Subcutaneous abdominal adipose tissue (tissue), 5 donors: ENCODE measurements at regions not wholly inside any gene's neighbourhood (a gene's known extent, or its start where the extent isn't known, plus 50 kb on each side); places are given as distances from the start of the nearest gene placed in this dataset.
"Not testable (repeated sequence)": the region's sequence is repeated elsewhere in the genome, so short reads cannot be mapped to it uniquely, and the experiment has no call there.

Source experiments
- H3K27ac ChIP-seq: one replicate; pipeline ENCODE4 v1.7.0; 2013; ENCODE audit warnings: low read depth, mild to moderate bottlenecking, inconsistent platforms, low read length, moderate library complexity
- H3K27me3 ChIP-seq, 5 donors: one replicate each; pipeline ENCODE4 v1.7.0; 2013; ENCODE audit warnings: low read length in 5 of 5, inconsistent platforms in 1 of 5; ENCODE audit not compliant: control insufficient read depth in 5 of 5, insufficient read depth in 4 of 5
- H3K36me3 ChIP-seq, 5 donors: one replicate each; pipeline ENCODE4 v1.7.0; 2013; ENCODE audit warnings: low read length in 5 of 5; ENCODE audit not compliant: control insufficient read depth in 5 of 5, insufficient read depth in 5 of 5
- H3K4me1 ChIP-seq, 5 donors: one replicate each; pipeline ENCODE4 v1.7.0; 2013; ENCODE audit warnings: low read length in 5 of 5, mild to moderate bottlenecking in 3 of 5, moderate library complexity in 1 of 5; ENCODE audit not compliant: control insufficient read depth in 5 of 5, insufficient read depth in 5 of 5
- H3K4me3 ChIP-seq, 5 donors: one replicate each; pipeline ENCODE4 v1.7.0; 2013; ENCODE audit warnings: low read length in 5 of 5, low read depth in 1 of 5
- H3K9ac ChIP-seq, 5 donors: one replicate each; pipeline ENCODE4 v1.7.0; 2013; ENCODE audit warnings: low read length in 5 of 5, mild to moderate bottlenecking in 4 of 5, moderate library complexity in 3 of 5
- H3K9me3 ChIP-seq, 5 donors: one replicate each; pipeline ENCODE4 v1.7.0; 2013; ENCODE audit warnings: low read length in 5 of 5; ENCODE audit not compliant: control insufficient read depth in 5 of 5
- donor health status: healthy.
- donor health status: healthy.
- donor health status: healthy.
- donor health status: healthy.
- donor health status: healthy.

DNA sequence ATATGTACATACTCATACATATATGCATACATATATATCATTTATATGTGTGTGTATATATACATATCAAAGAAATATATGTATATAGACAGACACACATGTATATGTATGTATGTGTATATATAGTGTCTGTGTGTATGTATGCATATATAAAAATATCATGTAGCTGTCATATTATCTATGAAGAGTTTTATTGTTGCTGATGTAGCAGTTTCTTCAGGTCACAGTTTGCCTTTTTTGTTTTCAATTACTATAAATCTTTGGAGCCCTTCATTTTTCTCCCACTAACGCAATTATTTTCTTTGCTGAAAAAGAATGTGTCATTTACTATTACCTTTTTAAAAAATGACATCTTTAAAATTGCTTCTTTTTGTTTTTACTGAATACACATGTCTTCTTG is 904.5 kb downstream of the PLA2G4A start:
- H3K9ac ChIP-seq = no peak overlapping the region
- no peaks in the 10 kb centered on the region for H3K27me3 ChIP-seq

DNA sequence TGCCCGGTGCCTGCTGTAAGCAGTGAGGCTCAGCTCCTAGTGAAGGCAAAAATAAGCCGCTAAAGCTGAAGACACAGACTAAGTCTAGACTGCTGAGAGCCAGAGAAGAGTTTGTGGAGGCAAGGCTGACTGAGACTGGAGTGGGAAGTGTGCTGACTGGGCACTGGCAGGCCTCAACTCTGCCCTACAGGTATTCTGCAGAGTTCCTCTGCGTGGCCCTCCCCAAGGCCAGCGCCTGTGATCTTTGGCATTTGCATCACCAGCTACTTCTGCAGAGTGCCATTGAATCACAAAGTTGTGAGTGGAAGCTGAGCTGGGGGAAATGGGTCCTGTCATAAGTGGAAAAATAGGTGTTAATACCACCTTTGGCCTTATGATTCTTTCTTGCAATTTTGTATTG is 905.7 kb downstream of the PLA2G4A start:
- Histone ChIP-seq H3K27ac (no peak overlapping the region), H3K27me3 (no peaks in the 10 kb centered on the region), H3K4me3 (no peak overlapping the region), H3K9ac (no peak overlapping the region), H3K4me1 (no peaks in the 10 kb centered on the region), H3K36me3 (no peaks in the 10 kb centered on the region), H3K9me3 (no peaks in the 10 kb centered on the region)

More for the DNA sequence above, 904.5 kb downstream of the PLA2G4A start:
- H3K4me1 ChIP-seq = no peaks in the 10 kb centered on the region
- H3K9me3 ChIP-seq = no peaks in the 10 kb centered on the region
- H3K36me3 ChIP-seq = no peaks in the 10 kb centered on the region
- H3K27ac ChIP-seq = no peak overlapping the region
- no peak overlapping the region for H3K4me3 ChIP-seq

DNA sequence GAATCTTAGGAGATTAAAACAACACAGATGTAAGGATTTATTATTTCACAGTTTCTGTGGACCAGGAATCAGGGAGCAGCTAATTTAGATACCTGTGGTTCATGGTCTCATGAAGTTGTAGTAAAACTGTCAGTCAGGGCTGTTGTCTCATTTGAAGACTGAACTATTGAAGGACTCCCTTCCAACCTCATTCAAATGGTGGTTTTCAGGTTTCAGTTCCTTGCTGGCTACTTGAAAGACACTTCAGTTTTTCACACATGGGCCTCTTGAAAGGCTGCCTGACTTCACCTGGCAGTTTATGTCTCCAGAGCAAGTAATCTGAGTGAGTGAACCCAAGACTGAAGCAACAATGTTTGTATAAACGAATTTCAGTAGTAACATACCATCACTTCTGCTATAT is 915.9 kb downstream of the PLA2G4A start:
- H3K9ac ChIP-seq = no peak overlapping the region
- H3K4me1 ChIP-seq = no peaks in the 10 kb centered on the region
- no peak overlapping the region for H3K27ac ChIP-seq
- no peaks in the 10 kb centered on the region for H3K27me3 ChIP-seq
- H3K4me3 ChIP-seq = no peak overlapping the region
- no peaks in the 10 kb centered on the region for H3K36me3 ChIP-seq
- peaks cover 0 to 7% (median 0%) of the 10 kb centered on the region in 5 donors for H3K9me3 ChIP-seq

DNA sequence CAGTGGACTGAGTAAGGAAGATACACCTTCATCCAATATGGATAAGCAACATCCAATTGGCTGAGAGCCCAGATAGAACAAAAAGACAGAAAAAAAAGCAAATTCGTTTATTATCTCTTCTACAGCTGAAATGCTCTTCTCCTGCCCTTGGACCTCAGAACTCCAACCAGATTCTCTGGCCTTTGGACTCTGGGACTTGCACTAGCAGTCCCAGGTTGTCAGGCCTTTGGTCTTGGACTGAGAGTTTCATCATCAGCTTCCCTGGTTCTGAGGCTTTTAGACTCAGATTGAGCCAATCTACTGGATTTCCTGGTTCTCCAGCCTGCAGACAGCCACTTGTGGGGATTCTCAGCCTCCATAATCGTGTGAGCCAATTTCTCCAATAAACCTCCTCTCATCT is 926.8 kb downstream of the PLA2G4A start:
- no peaks in the 10 kb centered on the region for H3K27me3 ChIP-seq

DNA sequence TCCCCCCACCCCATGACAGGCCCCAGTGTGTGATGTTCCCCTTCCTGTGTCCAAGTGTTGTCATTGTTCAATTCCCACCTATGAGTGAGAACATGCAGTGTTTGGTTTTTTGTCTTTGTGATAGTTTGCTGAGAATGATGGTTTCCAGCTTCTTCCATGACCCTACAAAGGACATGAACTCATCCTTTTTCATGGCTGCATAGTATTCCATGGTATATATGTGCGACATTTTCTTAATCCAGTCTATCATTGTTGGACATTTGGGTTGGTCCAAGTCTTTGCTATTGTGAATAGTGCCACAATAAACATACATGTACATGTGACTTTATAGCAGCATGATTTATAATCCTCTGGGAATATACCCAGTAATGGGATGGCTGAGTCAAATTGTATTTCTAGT is 927.9 kb downstream of the PLA2G4A start:
- H3K4me1 ChIP-seq, H3K27me3 ChIP-seq: not testable (repeated sequence)

More for the DNA sequence above, 926.8 kb downstream of the PLA2G4A start:
- Histone ChIP-seq H3K4me3 (no peak overlapping the region), H3K36me3 (no peaks in the 10 kb centered on the region), H3K9ac (no peak overlapping the region), H3K4me1 (no peaks in the 10 kb centered on the region), H3K9me3 (peaks cover 0 to 2% (median 0%) of the 10 kb centered on the region in 5 donors), H3K27ac (no peak overlapping the region)

DNA sequence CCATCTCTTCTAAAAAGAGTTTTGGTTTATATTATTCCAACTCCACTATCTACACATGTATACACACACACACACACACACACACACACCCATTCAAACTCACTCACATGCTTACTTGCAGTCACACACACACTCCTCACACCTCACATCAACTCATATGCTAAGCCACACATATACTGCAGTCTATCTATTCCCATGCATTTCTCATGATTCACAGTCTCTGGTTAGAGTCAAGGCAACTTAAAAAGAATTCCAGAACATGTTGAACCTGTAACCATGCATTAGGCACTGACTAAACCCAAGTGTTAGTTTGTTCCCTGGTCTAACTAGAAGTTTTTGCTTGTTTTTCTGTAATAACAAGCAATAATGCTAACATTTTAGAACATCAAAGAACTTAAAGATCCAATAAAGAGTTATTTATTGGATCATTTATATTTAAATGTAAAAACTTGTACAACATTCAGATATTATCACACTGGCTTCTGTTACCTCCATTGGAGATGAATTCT is 931.1 kb downstream of the PLA2G4A start:
- Histone ChIP-seq H3K9ac (no peak overlapping the region), H3K9me3 (peaks cover 0 to 4% (median 0%) of the 10 kb centered on the region in 5 donors), H3K4me3 (no peak overlapping the region), H3K4me1 (no peaks in the 10 kb centered on the region), H3K36me3 (no peaks in the 10 kb centered on the region), H3K27me3 (no peaks in the 10 kb centered on the region), H3K27ac (no peak overlapping the region)

More for the DNA sequence above, 927.9 kb downstream of the PLA2G4A start:
- H3K27ac ChIP-seq, H3K9ac ChIP-seq, H3K36me3 ChIP-seq, H3K9me3 ChIP-seq, H3K4me3 ChIP-seq: not testable (repeated sequence)

DNA sequence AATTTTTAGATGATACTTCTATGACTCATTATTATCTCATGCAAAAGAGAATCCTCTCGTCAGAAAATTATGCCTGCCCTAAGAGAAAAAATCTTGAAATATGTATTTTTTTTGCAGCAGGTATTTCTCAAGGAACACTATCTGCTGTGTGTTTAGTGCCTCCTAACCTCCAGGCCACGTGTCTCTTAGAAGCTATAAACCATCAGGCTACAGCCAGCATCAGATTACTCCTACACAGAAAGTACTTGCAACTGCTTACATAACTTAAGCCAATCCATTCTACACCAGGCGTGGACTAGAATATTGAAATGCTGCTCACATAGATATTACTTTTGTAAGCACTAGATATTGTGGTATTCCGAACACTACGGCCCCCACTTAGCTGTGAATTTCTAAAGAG is 933.4 kb downstream of the PLA2G4A start:
- no peaks in the 10 kb centered on the region for H3K36me3 ChIP-seq
- no peak overlapping the region for H3K27ac ChIP-seq
- H3K9ac ChIP-seq = no peak overlapping the region
- no peaks in the 10 kb centered on the region for H3K27me3 ChIP-seq
- H3K4me1 ChIP-seq = no peaks in the 10 kb centered on the region
- H3K4me3 ChIP-seq = no peak overlapping the region
- H3K9me3 ChIP-seq = peaks cover 0 to 4% (median 0%) of the 10 kb centered on the region in 5 donors

DNA sequence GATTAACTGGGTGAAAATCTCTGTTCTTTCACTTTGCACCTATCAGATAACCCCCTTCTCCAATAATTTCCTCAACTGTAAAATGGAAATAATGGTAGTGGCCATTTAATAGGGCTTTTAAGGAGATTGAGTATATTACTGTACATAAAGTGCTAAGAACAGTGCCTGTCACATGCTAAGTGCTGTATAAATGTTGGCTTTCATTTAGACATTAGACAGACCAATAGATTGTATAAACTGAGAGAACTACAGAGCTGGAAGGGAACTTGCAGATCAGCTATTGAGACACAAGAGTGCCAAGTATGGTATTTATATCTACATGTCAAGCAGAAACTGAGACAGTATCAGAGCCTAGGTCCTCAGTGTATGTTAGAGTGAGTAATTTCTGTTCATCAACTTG is 934.7 kb downstream of the PLA2G4A start:
- Histone ChIP-seq H3K9me3 (peaks cover 0 to 4% (median 0%) of the 10 kb centered on the region in 5 donors), H3K9ac (no peak overlapping the region), H3K36me3 (no peaks in the 10 kb centered on the region), H3K4me3 (no peak overlapping the region), H3K4me1 (no peaks in the 10 kb centered on the region), H3K27ac (no peak overlapping the region), H3K27me3 (no peaks in the 10 kb centered on the region)

DNA sequence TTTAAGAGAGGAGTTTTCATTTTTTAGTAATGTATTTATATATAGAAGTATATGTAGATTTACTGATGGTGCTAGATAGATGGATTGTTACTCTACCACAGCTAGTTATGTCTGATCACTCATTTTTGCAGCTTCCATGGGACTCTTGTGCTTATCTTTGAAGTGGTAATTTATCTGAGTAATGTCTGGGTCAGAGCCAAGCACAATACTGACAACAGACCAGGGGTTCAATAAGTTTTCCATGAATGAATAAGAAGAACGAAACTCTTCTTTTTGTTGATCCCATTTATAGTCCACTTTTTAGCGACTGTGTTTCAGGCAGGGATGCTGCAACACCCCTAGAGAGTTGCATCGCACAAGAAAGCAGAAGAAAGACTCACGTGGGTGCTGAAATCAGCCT is 935.2 kb downstream of the PLA2G4A start:
- Histone ChIP-seq H3K36me3 (no peaks in the 10 kb centered on the region), H3K27ac (no peak overlapping the region), H3K9me3 (peaks cover 0 to 4% (median 0%) of the 10 kb centered on the region in 5 donors), H3K4me1 (no peaks in the 10 kb centered on the region), H3K27me3 (no peaks in the 10 kb centered on the region), H3K4me3 (no peak overlapping the region), H3K9ac (no peak overlapping the region)

DNA sequence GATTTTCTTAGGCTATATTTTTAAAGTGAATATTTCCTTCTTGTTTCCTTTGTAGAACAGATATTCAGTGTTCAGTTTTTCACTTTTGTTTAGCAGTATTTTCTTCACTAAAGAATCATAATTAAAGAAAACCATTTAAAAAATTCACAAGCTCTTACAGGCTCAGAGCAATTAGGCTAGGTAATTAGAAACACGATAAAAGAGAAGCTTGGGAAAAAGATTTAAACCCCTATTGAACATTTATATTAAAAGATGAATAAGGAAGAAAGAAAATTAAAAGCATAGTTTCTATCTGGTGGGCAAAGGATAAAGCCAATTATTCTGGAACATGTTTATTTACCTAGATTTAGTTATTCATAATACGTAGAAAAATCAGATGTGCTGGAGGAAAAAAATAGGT is 942.6 kb downstream of the PLA2G4A start:
- Histone ChIP-seq H3K27me3 (no peaks in the 10 kb centered on the region), H3K9ac (no peak overlapping the region), H3K36me3 (no peaks in the 10 kb centered on the region), H3K9me3 (no peaks in the 10 kb centered on the region), H3K4me3 (no peak overlapping the region), H3K27ac (no peak overlapping the region), H3K4me1 (no peaks in the 10 kb centered on the region)

DNA sequence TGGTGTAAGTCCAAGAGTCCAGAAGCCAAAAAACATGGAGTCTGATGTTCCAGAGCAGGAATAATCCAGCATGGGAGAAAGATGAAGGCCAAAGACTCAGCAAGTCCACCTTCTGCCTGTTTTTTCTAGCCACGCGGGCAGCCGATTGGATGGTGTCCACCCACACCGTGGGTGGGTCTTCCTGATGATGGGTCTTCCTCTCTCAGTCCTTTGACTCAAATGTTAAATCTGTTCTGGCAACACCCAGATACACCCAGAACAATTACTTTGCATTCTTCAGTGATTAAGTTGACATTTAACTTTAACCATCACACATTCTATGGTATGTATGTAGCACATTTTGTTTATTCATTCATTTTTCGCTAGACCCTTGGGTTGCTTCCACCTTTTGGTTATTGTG is 944.4 kb downstream of the PLA2G4A start:
- Histone ChIP-seq H3K27me3 (no peaks in the 10 kb centered on the region), H3K27ac (no peak overlapping the region), H3K9ac (no peak overlapping the region), H3K9me3 (no peaks in the 10 kb centered on the region), H3K4me3 (no peak overlapping the region), H3K36me3 (no peaks in the 10 kb centered on the region), H3K4me1 (no peaks in the 10 kb centered on the region)
